CD14-positive monocyte (primary cell): ENCODE measurements at regions not wholly inside any gene's neighbourhood (a gene's known extent, or its start where the extent isn't known, plus 50 kb on each side); places are given as distances from the start of the nearest gene placed in this dataset.

Source experiments
- DNase-seq, 3 donors: peaks; one replicate each; pipeline ENCODE4 v3.0.0-alpha.2; 2011 to 2022
- H2AFZ ChIP-seq: 2 replicates; pipeline ENCODE4 v1.6.0; 2012; ENCODE audit warnings: mild to moderate bottlenecking, low read depth, low read length, inconsistent platforms; ENCODE audit not compliant: insufficient read depth, poor library complexity, severe bottlenecking
- H3K27ac ChIP-seq, 2 donors: 1 replicate in 1 of 2; 2 replicates in 1 of 2; pipeline ENCODE4 v1.5.1; 2012 to 2013; ENCODE audit warnings: low read length in 2 of 2, control low read depth in 1 of 2, inconsistent platforms in 1 of 2, low read depth in 1 of 2, mild to moderate bottlenecking in 1 of 2
- H3K27me3 ChIP-seq, 2 donors: one replicate each; pipeline versions ENCODE4 v1.6.0 to v1.6.1; 2011 to 2013; ENCODE audit warnings: low read length in 2 of 2; ENCODE audit not compliant: control insufficient read depth in 2 of 2, insufficient read depth in 2 of 2
- H3K36me3 ChIP-seq, 2 donors: replicated peaks in 1 of 2; 1 replicate in 1 of 2; 2 replicates in 1 of 2; pipeline versions ENCODE4 v1.5.1 to v1.6.1; 2012 to 2013; ENCODE audit warnings: low read length in 2 of 2, control low read depth in 1 of 2, inconsistent platforms in 1 of 2, mild to moderate bottlenecking in 1 of 2; ENCODE audit not compliant: insufficient read depth in 2 of 2, control insufficient read depth in 1 of 2
- H3K4me1 ChIP-seq, 2 donors: 1 replicate in 1 of 2; 2 replicates in 1 of 2; pipeline versions ENCODE4 v1.5.1 to v1.6.1; 2012 to 2013; ENCODE audit warnings: low read length in 2 of 2, control low read depth in 1 of 2, inconsistent platforms in 1 of 2, mild to moderate bottlenecking in 1 of 2, moderate library complexity in 1 of 2; ENCODE audit not compliant: insufficient read depth in 2 of 2, control insufficient read depth in 1 of 2
- H3K4me2 ChIP-seq: replicated peaks from 2 replicates; pipeline ENCODE3; 2012; ENCODE audit warnings: low read length, moderate library complexity, mild to moderate bottlenecking; ENCODE audit not compliant: poor library complexity, severe bottlenecking; ENCODE audit errors: extremely low read depth
- H3K4me3 ChIP-seq, 3 experiments: fragments of 200-600 bp in 1 of 3; sonication (generic) in 1 of 3; replicated peaks in 1 of 3; 1 replicate in 2 of 3; 2 replicates in 1 of 3; pipeline ENCODE4 v1.5.1; 2011 to 2013; ENCODE audit warnings: low read length in 3 of 3, mild to moderate bottlenecking in 3 of 3, control low read depth in 2 of 3, low read depth in 2 of 3, inconsistent platforms in 1 of 3, moderate library complexity in 1 of 3
- H3K79me2 ChIP-seq: 2 replicates; pipeline ENCODE4 v1.6.0; 2012; ENCODE audit warnings: mild to moderate bottlenecking, control low read depth, inconsistent platforms, low read length, moderate library complexity; ENCODE audit not compliant: insufficient read depth
- H3K9ac ChIP-seq: 2 replicates; pipeline ENCODE4 v1.6.0; 2017; ENCODE audit warnings: low read length, mild to moderate bottlenecking; ENCODE audit not compliant: insufficient read depth, poor library complexity, severe bottlenecking
- H3K9me3 ChIP-seq, 2 donors: replicated peaks in 1 of 2; 1 replicate in 1 of 2; 2 replicates in 1 of 2; pipeline versions ENCODE4 v1.5.1 to v1.6.1; 2012 to 2013; ENCODE audit warnings: low read length in 2 of 2, control low read depth in 1 of 2; ENCODE audit not compliant: control insufficient read depth in 1 of 2, insufficient read depth in 1 of 2
- H4K20me1 ChIP-seq: 2 replicates; pipeline ENCODE4 v1.6.0; 2012; ENCODE audit warnings: mild to moderate bottlenecking, low read length, control low read depth, moderate library complexity; ENCODE audit not compliant: insufficient read depth
- H3K27ac Mint-ChIP-seq, 7 donors: one replicate each; pipeline ENCODE4 v1.8.0; 2020; ENCODE audit warnings: mild to moderate bottlenecking in 7 of 7, mixed read lengths in 7 of 7, moderate library complexity in 6 of 7, inconsistent platforms in 2 of 7
- H3K27me3 Mint-ChIP-seq, 3 donors: one replicate each; pipeline ENCODE4 v1.8.0; 2021 to 2022; ENCODE audit warnings: low read depth in 3 of 3, mild to moderate bottlenecking in 3 of 3, mixed read lengths in 3 of 3, moderate library complexity in 3 of 3, inconsistent platforms in 1 of 3
- H3K36me3 Mint-ChIP-seq, 2 donors: one replicate each; pipeline ENCODE4 v1.8.0; 2020; ENCODE audit warnings: mixed read lengths in 2 of 2, inconsistent platforms in 1 of 2, mild to moderate bottlenecking in 1 of 2
- H3K4me1 Mint-ChIP-seq: one replicate; pipeline ENCODE4 v1.8.0; 2020; ENCODE audit warnings: mild to moderate bottlenecking, mixed read lengths
- H3K4me3 Mint-ChIP-seq, 2 donors: one replicate each; pipeline ENCODE4 v1.8.0; 2020; ENCODE audit warnings: mild to moderate bottlenecking in 2 of 2, mixed read lengths in 2 of 2, moderate library complexity in 1 of 2
- H3K9me3 Mint-ChIP-seq, 7 donors: one replicate each; pipeline ENCODE4 v1.8.0; 2020 to 2022; ENCODE audit warnings: mixed read lengths in 7 of 7, mild to moderate bottlenecking in 6 of 7, moderate library complexity in 6 of 7, inconsistent platforms in 2 of 7
- WGBS: methylation state at CpG from one replicate; pipeline ENCODE4 v1.1.5; 2013; ENCODE audit warnings: missing lambda C conversion rate; ENCODE audit not compliant: insufficient coverage; 5-methylcytosine and 5-hydroxymethylcytosine counted together
- intact Hi-C, 2 donors: fragments of 100-400 bp; cut with micrococcal nuclease; formaldehyde crosslinking; loops; one replicate each; pipeline versions ENCODE4 v1.15.0 to v1.15.1; 2023
- TF ChIP-seq, protein P1 (sequence below): fragments of 200-600 bp; IDR thresholded peaks from one replicate; pipeline ENCODE4 v1.8.0; 2022; ENCODE audit warnings: antibody characterized with exemption, mild to moderate bottlenecking

GRCh38 chr6:27811451-27811772, 100.8 kb downstream of the OR2B2 start:
- TF ChIP-seq, protein P1, sequence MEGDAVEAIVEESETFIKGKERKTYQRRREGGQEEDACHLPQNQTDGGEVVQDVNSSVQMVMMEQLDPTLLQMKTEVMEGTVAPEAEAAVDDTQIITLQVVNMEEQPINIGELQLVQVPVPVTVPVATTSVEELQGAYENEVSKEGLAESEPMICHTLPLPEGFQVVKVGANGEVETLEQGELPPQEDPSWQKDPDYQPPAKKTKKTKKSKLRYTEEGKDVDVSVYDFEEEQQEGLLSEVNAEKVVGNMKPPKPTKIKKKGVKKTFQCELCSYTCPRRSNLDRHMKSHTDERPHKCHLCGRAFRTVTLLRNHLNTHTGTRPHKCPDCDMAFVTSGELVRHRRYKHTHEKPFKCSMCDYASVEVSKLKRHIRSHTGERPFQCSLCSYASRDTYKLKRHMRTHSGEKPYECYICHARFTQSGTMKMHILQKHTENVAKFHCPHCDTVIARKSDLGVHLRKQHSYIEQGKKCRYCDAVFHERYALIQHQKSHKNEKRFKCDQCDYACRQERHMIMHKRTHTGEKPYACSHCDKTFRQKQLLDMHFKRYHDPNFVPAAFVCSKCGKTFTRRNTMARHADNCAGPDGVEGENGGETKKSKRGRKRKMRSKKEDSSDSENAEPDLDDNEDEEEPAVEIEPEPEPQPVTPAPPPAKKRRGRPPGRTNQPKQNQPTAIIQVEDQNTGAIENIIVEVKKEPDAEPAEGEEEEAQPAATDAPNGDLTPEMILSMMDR, result no peak
- H3K4me1 Mint-ChIP-seq, result peaks cover 56% of the 10 kb centered on the region
- Histone ChIP-seq H3K4me1 (peaks cover 47 to 59% of the 10 kb centered on the region in 2 donors), H3K4me3 (peak overlapping the region in 1 of 3 experiments; percentile 87), H3K9me3 (peaks cover 0 to 9% of the 10 kb centered on the region in 2 donors), H3K36me3 (no peaks in the 10 kb centered on the region), H3K9ac (no peak overlapping the region), H3K4me2 (peak overlapping the region; percentile 7), H3K79me2 (no peaks in the 10 kb centered on the region), H2AFZ (peak overlapping the region; percentile 79), H4K20me1 (no peaks in the 10 kb centered on the region), H3K27ac (peak overlapping the region in 1 of 2 donors; percentile 92), H3K27me3 (no peaks in the 10 kb centered on the region)
- no peak for DNase-seq
- intact Hi-C loops, result loop anchor here (5.0 kb wide), 2 partner anchors 61 to 81 kb away; a partner anchor contains a TSS
- H3K4me3 Mint-ChIP-seq, result peak overlapping the region in 1 of 2 donors; percentile 89
- H3K27me3 Mint-ChIP-seq, result peaks cover 0 to 6% (median 0%) of the 10 kb centered on the region in 3 donors
- peaks cover 0 to 9% (median 2%) of the 10 kb centered on the region in 7 donors for H3K9me3 Mint-ChIP-seq
- H3K27ac Mint-ChIP-seq, result peak overlapping the region in 1 of 7 donors; percentile 96
- H3K36me3 Mint-ChIP-seq, result no peaks in the 10 kb centered on the region

GRCh38 chr6:27810768-27811450, 101.3 kb downstream of the OR2B2 start:
- TF ChIP-seq, protein P1, result no peak
- peaks cover 48 to 56% of the 10 kb centered on the region in 2 donors for H3K4me1 ChIP-seq
- no peaks in the 10 kb centered on the region for H3K27me3 ChIP-seq
- H3K27ac ChIP-seq, result peak overlapping the region; percentile 80 to 92
- no peaks in the 10 kb centered on the region for H3K36me3 ChIP-seq
- H3K27ac Mint-ChIP-seq, result peak overlapping the region; percentile 88 to 97 (median 94)
- H3K9me3 Mint-ChIP-seq, result peaks cover 0 to 9% (median 2%) of the 10 kb centered on the region in 7 donors
- peak overlapping the region; percentile 82 for H3K4me2 ChIP-seq
- no peaks in the 10 kb centered on the region for H4K20me1 ChIP-seq
- H3K27me3 Mint-ChIP-seq, result peaks cover 0 to 6% (median 0%) of the 10 kb centered on the region in 3 donors
- H3K4me3 Mint-ChIP-seq, result peak overlapping the region; percentile 89 to 92
- peak overlapping the region; percentile 79 for H2AFZ ChIP-seq
- H3K9ac ChIP-seq, result peak overlapping the region; percentile 77
- H3K4me3 ChIP-seq, result peak overlapping the region; percentile 62 to 87 (median 70)
- no peaks in the 10 kb centered on the region for H3K79me2 ChIP-seq
- WGBS, result 21% methylated on average over 4 of the region's 11 CpGs
- peaks cover 0 to 9% of the 10 kb centered on the region in 2 donors for H3K9me3 ChIP-seq
- peaks cover 56% of the 10 kb centered on the region for H3K4me1 Mint-ChIP-seq
- DNase-seq, result no peak
- H3K36me3 Mint-ChIP-seq, result no peaks in the 10 kb centered on the region
- intact Hi-C loops, result loop anchor here (5.0 kb wide), 2 partner anchors 61 to 81 kb away; a partner anchor contains a TSS
